ENCODE measurements at regions not wholly inside any gene's neighbourhood (a gene's known extent, or its start where the extent isn't known, plus 50 kb on each side); places are given as distances from the start of the nearest gene placed in this dataset.

GRCh38 chr5:20958641-20959040 is 970.6 kb upstream of the CDH18 start:
- H3K36me3 ChIP-seq (ENCODE audit: control insufficient read depth in 2 of 2, insufficient read depth in 1 of 2, low read length in 2 of 2), result no peaks in the 10 kb centered on the region
- H3K4me3 ChIP-seq (ENCODE audit: low read depth, low read length), result no peak overlapping the region
- ChIA-PET CTCF (no interaction called here), POLR2A (no interaction called here)
- no peaks in the 10 kb centered on the region for H3K4me1 ChIP-seq (ENCODE audit: control insufficient read depth, insufficient read depth, low read length)
- TF ChIP-seq ZNF791 (tag by site-specific recombination; IDR thresholded peaks at IDR 0.05) (no peak), ZNF670 (tag by site-specific recombination; IDR thresholded peaks at IDR 0.05; ENCODE audit: low read depth) (no peak), KLF10 (tag by site-specific recombination; IDR thresholded peaks at IDR 0.05) (no peak), ZNF133 (tag by site-specific recombination; IDR thresholded peaks at IDR 0.05) (no peak), ZNF221 (tag by site-specific recombination; IDR thresholded peaks at IDR 0.05; ENCODE audit: borderline replicate concordance) (no peak), ZBTB10 (tag by site-specific recombination; IDR thresholded peaks at IDR 0.05) (no peak), CTCF (tag by site-specific recombination; IDR thresholded peaks at IDR 0.05) (no peak), ZNF146 (tag by site-specific recombination; IDR thresholded peaks at IDR 0.05) (no peak), ZNF530 (tag by site-specific recombination; IDR thresholded peaks at IDR 0.05; ENCODE audit: low read depth) (no peak)
- no peak overlapping the region for H3K27ac ChIP-seq (ENCODE audit: extremely low read depth, low read depth, low read length)
- H3K9me3 ChIP-seq (ENCODE audit: control insufficient read depth, insufficient read depth, low read depth, low read length), result no peaks in the 10 kb centered on the region

GRCh38 chr5:20956134-20956533 is 968.1 kb upstream of the CDH18 start:
- POLR2A ChIA-PET, result no interaction called here
- TF ChIP-seq KLF10 (tag by site-specific recombination; IDR thresholded peaks at IDR 0.05) (no peak), ZNF155 (tag by site-specific recombination; IDR thresholded peaks at IDR 0.05) (no peak), ZNF791 (tag by site-specific recombination; IDR thresholded peaks at IDR 0.05) (no peak), ZNF112 (tag by site-specific recombination; IDR thresholded peaks at IDR 0.05) (no peak), ZNF514 (tag by site-specific recombination; IDR thresholded peaks at IDR 0.05) (no peak), TRIM28 (IDR thresholded peaks at IDR 0.05; ENCODE audit: borderline replicate concordance, low read length) (no peak), ZNF529 (tag by site-specific recombination; IDR thresholded peaks at IDR 0.05; ENCODE audit: insufficient replicate concordance) (no peak), SALL2 (tag by site-specific recombination; IDR thresholded peaks at IDR 0.05; ENCODE audit: borderline replicate concordance) (no peak), ZNF138 (tag by site-specific recombination; IDR thresholded peaks at IDR 0.05; ENCODE audit: borderline replicate concordance) (no peak), ZNF768 (tag by site-specific recombination; IDR thresholded peaks at IDR 0.05) (no peak), ZNF624 (tag by site-specific recombination; IDR thresholded peaks at IDR 0.05) (no peak), ZXDB (tag by site-specific recombination; IDR thresholded peaks at IDR 0.05) (no peak), WT1 (tag by site-specific recombination; IDR thresholded peaks at IDR 0.05) (no peak), ZNF433 (tag by site-specific recombination; IDR thresholded peaks at IDR 0.05; ENCODE audit: low read depth) (no peak), ZSCAN23 (tag by site-specific recombination; IDR thresholded peaks at IDR 0.05) (no peak), ZBTB48 (tag by site-specific recombination; IDR thresholded peaks at IDR 0.05) (no peak), ZNF2 (tag by site-specific recombination; IDR thresholded peaks at IDR 0.05) (no peak), ZNF580 (tag by site-specific recombination; IDR thresholded peaks at IDR 0.05) (no peak), ZNF133 (tag by site-specific recombination; IDR thresholded peaks at IDR 0.05) (no peak), BCL11A (tag by site-specific recombination; IDR thresholded peaks at IDR 0.05; ENCODE audit: low read depth) (no peak)
- no peak overlapping the region for H3K27ac ChIP-seq (ENCODE audit: extremely low read depth, low read depth, low read length)

More at GRCh38 chr5:20956134-20956533, 968.1 kb upstream of the CDH18 start:
- Histone ChIP-seq H3K4me3 (ENCODE audit: low read depth, low read length) (no peak overlapping the region), H3K4me1 (ENCODE audit: control insufficient read depth, insufficient read depth, low read length) (no peaks in the 10 kb centered on the region), H3K9me3 (ENCODE audit: control insufficient read depth, insufficient read depth, low read depth, low read length) (no peaks in the 10 kb centered on the region), H3K36me3 (ENCODE audit: control insufficient read depth in 2 of 2, insufficient read depth in 1 of 2, low read length in 2 of 2) (no peaks in the 10 kb centered on the region)
- CTCF ChIA-PET, result no interaction called here
